LNCAP (cell line): ENCODE measurements at regions not wholly inside any gene's neighbourhood (a gene's known extent, or its start where the extent isn't known, plus 50 kb on each side); places are given as distances from the start of the nearest gene placed in this dataset.

Experiments
- CTCF ChIP-seq: fragments of 450-650 bp; IDR thresholded peaks from 2 replicates; pipeline ENCODE4 v1.5.1; 2017; ENCODE audit warnings: mild to moderate bottlenecking

- TF ChIP-seq CTCF = no peak
Observed at GRCh38 chr21:21816778-21817177, 818.6 kb downstream of the NCAM2 start.

GRCh38 chr21:21818898-21819297, 820.7 kb downstream of the NCAM2 start:
- no peak for TF ChIP-seq CTCF

GRCh38 chr21:21828130-21828529, 829.9 kb downstream of the NCAM2 start:
- no peak for TF ChIP-seq CTCF

GRCh38 chr21:21831036-21831435, 832.8 kb downstream of the NCAM2 start:
- no peak for TF ChIP-seq CTCF

- no peak for TF ChIP-seq CTCF
Observed at GRCh38 chr21:21845901-21846300, 847.7 kb downstream of the NCAM2 start.

- no peak for TF ChIP-seq CTCF
Observed at GRCh38 chr21:21851205-21851604, 853.0 kb downstream of the NCAM2 start.

- no peak for TF ChIP-seq CTCF
Observed at GRCh38 chr21:21851657-21852056, 853.4 kb downstream of the NCAM2 start.
